ENCODE measurements at regions not wholly inside any gene's neighbourhood (a gene's known extent, or its start where the extent isn't known, plus 50 kb on each side); places are given as distances from the start of the nearest gene placed in this dataset.
"Not testable (repeated sequence)": the region's sequence is repeated elsewhere in the genome, so short reads cannot be mapped to it uniquely, and the experiment has no call there.

DNA sequence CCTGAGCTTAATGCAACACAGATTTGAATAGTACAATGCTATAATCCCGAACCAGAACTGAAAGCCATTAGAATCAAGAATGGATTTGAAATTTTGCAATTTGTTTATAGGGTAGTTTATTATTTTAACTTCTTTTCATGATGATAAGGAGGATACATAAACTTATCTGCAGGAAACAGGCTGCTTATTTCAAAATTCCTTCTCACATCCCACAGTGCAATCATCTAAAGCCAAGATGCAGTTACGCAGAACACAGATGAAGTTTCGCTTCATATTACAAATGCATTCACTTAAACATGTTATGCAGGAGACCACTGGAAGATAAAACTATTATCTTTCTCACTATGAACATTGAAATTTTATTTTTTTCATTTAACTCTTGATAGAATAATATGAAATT is 1019.6 kb downstream of the PLA2G4A start:
- DNase-seq: no peak

DNA sequence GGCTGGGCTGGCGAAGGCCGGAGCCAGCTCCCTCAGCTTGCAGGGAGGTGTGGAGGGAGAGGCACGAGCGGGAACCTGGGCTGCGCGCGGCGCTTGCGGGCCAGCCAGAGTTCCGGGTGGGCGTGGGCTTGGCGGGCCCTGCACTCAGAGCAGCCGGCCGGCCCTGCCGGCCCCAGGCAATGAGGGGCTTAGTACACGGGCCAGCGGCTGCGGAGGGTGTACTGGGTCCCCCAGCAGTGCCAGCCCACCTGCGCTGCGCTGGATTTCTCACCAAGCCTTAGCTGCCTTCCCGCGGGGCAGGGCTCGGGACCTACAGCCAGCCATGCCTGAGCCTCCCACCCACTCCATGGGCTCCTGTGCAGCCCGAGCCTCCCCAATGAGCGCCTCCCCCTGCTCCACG is 1021.4 kb downstream of the PLA2G4A start:
- not testable (repeated sequence) for DNase-seq

DNA sequence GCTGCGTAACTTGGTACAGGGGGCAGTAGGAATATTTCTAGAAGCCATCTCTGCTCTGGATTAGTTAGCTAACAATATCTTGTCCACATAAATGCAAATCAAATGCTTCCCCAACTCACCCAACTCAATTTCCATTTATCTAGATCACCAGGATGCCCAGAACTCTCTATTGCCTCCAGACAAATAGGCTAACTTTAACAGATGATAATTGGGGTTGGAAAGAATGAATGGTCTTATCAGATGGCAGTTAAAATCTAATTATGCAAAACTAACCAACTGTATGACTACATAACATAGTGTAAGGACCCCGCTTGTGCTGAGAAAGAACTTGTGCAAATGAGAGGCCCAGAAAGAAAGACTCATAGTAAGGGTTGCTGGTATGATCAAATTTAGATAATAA is 1024.8 kb downstream of the PLA2G4A start:
- DNase-seq: no peak

DNA sequence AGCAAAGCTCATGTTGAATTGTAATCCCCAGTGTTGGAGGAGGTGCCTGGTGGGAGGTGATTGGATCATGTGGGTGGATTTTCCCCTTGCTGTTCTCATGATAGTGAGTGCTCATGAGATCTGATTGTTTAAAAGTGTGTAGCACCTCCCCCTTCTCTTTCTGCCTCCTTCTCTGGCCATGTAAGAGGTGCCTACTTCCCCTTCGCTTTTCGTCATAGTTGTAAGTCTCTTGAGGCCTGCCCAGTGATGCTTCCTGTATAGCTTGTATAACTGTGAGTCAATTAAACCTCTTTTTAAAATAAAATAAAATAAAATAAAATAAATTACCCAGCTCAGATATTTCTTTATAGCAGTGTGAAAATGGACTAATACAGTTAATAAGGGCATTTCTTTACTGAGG is 1025.7 kb downstream of the PLA2G4A start:
- no peak for DNase-seq

DNA sequence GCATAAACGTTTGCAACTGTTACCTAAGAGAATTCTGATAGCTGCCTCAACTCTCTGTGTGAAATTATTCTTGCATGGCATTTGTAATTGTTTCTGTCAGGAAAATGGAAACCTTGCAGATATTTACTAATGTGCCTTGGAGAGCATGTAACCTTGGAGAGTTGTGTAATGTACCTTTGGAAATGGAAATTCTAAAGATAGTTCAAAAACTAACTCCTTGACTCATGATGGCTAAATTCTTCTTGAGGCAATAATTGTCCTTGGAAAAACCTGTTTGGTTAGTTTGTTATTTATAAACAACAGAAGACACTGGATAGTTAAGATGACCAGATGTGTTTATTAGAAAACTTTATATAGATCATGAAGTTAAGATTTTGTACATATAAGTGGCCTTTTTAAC is 1033.8 kb downstream of the PLA2G4A start:
- no peak for DNase-seq

DNA sequence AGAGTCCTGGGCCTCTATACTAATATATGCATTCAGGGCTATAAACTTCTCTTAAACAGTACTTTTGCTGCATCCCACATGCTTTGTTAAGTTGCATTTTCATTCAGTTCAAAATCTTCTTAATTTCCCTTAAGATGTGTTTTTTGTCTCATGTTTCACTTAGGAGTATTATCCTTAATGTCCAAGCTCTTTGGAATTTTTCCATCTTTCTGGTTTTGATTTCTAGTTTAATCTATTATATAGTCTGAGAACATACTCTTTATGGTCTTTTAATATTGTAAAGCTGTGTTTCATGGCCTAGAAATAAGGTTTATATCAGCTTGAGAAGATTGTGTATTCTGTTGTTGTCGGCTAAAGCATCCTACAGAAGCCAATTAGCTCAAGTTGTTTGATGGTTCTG is 1041.8 kb downstream of the PLA2G4A start:
- DNase-seq: no peak

DNA sequence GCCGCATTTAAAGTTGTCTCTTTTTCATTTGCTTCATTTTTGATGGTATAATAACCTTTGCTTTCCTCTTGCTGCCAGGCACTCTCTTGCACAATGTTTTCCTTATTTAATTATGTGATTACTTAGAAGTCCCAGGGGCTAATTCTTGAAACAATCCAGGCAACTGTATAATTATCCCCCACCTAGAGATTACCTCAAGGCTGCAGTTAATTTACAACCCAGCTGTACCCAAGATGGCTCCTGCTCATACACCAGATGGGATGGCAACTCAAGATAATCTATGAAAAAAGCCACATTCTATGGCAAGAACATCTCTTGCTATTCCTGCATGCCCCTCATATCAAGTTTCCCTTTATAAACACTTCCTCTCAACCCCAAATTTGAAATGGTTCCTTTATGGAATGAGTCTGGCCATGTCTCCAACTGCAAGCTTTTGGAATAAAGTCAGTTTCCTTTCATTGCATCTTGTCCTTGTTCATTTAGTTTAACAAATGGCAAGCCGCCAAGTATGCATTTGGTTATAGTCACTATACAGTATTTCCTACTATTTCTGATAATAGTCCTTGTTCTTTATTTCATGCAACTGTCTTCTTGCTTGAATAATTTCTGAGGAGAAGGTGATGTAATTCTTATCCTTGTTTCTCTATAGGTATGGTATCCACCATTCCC is 1042.6 kb downstream of the PLA2G4A start:
- DNase-seq: no peak

DNA sequence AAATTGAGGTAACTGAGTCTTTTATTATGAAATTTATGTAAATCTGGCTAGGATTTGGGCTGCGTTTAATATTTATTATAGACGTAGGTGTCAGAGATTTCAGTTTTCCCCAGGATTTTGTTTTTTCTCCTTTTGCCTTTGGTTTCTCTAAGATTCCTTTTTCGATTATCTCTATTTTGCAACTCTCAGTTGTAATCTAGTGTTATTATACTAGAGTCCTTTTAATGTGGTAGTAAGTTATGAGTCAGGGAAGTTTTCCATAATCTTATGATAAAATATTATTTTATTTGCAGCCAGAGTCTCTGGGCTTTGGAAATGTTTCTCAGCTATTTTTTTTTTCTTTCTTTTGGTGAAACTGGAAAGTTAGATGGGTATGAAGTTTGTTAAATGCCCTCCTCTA is 1043.8 kb downstream of the PLA2G4A start:
- DNase-seq: no peak

DNA sequence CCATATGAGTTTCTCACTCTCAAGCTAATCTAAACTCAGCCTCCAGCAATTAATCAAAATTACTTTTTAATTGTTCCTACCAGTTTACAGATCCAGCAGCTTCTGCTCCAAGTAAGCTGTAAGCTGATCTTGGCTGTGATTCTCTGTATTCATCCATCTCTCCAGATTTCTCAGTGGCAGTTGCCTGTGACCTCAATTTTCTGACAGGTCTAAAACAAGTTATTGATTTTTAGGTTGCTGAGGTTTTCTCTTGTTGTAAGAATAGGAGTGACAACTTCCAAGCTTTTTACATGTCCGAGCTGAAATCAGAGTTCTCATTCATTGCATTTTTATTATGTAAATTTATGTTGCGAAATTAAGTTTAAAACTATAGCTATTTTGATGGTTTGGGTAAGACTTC is 1044.4 kb downstream of the PLA2G4A start:
- no peak for DNase-seq

DNA sequence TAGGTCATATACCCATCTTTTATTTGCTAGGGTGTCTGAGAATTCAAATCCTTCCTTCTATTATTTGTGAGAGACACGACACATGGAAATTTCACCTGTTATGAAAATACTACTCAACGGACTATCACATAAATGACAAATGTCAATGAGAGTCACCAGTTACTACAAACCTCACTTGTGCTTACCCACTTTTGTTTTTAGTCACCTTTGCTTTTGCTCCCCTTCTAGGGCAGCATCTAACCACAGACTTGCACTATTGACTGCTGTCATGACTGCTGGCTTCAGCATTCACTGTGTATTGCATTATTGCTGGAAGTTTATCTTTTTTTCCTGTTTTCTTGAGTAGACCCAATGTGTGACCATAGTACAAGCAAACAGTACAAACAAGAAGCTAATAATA is 1048.0 kb downstream of the PLA2G4A start:
- peak; percentile 32 for DNase-seq

DNA sequence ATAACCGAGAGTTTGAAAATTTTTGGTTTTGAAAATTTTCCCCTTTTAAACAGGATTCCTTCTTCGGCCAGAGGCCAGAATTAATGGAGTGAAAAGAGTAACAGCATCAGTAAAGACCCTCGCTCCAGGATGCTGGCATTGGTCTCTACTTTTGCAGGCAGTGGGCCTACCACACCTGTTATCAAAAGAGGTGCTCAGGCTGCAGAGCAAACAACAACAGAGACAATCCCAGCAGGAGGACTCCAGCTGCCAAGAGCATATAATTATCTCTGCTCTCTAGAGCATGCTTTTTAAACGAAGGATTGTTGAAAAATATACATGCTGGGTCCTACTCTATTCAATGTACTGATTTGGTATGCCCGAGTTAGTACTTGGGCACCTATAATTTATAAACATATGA is 1048.5 kb downstream of the PLA2G4A start:
- DNase-seq: peak; percentile 82

DNA sequence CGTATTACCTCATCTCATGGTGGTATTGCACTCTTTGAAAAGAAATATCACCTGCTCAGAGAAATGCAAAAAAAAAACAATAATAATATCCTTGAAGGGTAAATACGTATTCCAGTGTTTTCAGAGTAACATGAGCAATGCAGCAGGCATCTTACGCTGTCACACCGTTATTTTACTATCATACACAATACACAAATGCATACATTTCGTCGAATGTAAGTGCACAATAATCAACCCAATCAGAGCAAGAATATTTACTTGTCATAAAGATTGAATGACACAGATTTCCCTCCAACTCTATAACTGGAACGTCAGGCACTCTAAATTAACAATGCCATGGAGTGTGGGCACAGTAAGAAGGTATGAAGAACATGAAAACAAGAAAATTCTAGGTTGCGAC is 1050.1 kb downstream of the PLA2G4A start:
- peak; percentile 29 for DNase-seq

DNA sequence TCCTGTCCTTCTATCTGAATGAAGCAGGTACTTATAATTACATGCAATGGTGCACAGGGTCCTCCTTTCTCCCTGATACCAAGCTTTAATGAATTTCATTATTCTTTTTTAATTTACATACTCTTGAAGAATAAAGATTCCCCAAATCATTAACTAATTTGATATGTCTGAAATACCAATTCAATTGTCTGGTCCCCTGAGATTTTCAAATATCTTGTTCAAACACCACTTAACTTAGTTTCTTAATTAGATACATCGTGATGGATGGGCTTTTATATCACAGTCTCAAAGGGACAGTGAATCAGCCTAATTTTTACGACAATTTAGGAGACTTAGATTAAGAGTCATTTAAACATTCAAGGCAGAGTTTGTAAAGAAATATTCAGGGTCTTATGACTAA is 1054.6 kb downstream of the PLA2G4A start:
- DNase-seq: no peak

DNA sequence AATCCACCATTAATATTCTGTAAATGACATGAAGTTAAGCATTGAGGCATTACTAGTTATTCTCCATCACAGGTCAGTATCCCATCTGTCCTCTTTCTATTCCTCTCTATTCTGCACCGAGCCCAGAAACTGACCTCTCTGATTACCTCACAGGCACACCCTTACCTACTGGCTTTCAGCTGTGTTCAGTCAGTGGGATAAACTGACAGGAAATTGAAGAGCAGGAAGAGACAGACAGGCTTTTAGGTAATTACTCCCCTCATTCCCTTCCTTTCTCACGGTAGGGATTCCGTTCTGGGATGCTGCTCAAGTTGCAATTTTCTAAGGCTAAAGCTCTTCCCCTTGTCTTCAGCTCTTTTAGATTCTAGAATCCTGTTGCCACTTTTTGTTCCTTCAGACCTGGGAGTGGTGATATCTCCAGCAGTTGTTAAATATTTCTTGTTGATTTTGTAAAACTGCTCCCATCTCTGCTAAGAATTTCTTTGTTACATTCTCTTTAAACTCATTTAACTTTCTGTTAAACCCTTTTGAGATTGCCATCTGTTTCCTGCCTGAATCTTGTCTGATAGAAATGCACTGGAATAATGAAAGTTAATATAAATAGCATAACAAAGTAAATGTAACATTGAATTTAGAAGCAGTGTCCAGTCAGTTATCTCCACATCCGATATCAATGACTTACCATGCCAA is 1063.4 kb downstream of the PLA2G4A start:
- no peak for DNase-seq

DNA sequence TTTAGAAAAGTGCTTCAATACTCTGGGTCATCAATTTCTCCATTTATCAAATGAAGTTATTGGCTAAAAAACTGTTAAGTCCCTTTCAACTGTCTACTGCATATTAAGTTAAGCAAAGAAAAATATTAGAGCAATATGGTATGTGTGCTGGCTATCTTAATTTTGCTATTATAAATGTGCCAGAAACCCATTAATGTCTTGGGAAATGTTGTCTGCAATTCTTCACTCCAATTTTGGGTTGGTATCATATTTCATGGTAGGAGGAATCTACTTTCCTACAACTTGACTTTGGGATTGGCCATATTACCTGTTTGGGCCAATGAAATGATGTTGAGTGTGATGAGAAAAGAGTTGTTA is 1063.9 kb downstream of the PLA2G4A start:
- no peak for DNase-seq

DNA sequence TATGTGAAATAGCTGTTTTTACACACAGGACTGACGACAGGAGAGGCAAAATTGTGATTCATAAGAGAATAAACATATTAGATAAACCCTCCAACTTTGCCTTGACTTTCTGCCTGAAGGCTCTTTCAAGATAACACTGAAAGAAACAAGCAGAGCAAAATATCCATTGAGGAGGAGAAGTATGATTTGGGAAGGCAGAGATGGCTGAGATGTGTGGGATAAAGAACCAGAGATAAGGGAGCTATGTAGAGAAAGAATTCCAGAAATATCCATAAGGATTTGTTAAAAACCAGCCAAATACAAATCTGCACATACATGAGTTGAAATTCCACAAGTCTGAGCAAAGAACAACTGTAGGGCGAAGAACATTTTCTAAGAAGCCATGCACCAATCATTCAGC is 1064.7 kb downstream of the PLA2G4A start:
- DNase-seq: no peak

DNA sequence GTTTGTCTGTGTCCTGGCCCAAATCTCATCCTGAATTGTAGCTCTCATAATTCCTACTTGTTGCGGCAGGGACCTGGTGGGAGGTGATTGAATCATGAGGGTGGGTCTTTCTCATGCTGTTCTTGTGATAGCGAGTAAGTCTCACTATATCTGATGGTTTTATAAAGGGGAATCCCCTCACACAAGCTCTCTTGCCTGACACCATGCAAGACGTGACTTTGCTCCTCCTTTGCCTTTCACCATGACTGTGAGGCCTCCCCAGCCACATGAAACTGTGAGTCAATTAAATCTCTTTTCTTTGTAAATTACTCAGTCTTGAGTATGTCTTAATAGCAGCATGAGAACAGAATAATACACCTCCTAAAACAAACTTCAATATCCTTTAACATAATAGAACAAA is 1065.6 kb downstream of the PLA2G4A start:
- DNase-seq: no peak

DNA sequence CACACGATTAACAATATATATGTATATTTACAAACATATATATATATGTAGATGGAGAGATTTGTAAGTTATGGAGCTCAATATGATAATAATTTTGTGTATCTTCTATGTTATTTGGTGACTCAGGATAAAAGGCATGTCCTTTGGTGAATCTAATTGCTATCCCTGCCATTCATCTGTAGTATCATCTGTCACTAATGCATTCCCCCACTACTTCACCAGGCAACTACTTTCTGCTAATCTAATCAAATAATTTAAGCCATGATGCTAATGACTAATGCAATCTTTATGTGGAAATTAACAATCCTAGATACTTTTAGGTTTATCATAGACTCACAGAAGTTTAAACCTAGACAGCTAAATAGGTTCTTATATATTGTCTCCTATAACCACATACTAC is 1074.5 kb downstream of the PLA2G4A start:
- no peak for DNase-seq

DNA sequence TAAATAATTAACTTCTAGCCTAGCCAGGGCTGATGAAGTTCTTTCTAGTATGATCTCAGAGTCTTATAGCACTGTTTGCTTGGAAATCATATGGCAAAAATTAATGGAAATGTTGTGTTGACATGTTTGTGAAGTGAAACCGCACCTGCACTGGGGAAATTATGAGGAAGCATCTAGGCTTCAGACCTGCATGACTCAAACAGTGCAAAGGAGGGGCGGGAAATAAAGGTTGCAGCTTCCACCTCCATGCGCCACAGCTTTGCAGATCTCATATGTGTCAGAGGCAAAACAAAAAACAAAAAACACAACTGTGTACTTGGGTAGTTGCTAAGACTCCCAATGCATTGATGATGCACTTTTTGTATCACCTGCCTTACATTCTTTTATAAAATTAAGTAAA is 1080.6 kb downstream of the PLA2G4A start:
- no peak for DNase-seq

DNA sequence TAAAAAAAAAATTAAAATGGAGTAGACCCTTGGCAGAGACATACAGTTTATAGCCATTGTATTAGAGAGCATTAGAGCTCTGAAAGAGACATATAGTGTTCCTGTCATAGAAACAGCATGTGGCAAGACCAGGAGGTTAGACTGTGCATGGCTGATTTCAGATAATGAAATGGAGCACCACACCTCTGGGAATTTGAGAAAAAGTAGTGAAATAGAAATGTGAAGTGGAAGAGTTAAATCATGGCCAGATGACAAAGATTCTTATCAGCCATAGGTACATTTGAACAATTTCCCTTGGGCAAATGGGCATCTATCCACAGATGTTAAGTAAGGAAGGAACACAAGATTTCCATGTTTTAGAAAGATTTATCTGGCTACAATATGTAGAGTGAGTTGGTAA is 1083.1 kb downstream of the PLA2G4A start:
- DNase-seq: no peak

DNA sequence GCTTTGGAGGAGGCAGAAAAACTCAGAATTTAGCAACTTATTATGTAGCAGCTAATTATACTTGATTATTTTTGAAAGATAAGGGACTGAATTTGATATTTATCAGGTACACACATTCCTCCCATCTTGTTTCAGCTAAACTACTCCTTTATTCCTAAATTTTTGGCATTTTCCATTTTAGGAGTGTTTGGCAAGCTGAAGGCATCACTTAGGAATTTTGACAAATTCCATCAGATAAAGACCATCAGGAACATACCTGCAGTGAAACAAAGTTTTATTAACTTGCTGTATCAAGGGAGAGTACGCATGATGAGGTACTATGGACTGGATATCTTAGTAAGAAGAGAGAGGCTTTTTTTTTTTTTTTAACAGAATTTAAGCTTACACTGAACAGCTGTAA is 1092.2 kb downstream of the PLA2G4A start:
- no peak for DNase-seq

DNA sequence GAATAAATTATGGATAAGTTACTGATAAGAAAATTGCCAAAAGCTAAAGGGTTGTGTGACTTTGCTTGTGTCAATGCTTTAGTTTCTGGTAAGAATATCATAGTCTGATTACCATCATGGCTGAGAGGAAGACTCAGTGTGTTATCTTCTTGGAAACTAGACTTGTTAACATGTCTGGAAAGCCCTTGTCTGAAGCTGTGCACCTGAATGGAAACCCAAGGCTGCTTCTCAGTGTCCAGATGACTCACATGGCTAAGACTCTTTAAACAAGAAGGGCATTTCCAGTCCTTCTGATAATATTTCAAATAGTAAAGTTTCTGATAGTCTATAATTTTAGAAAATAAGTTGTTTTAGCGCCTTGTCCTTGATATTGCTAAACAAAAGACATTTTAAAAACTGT is 1092.7 kb downstream of the PLA2G4A start:
- no peak for DNase-seq

DNA sequence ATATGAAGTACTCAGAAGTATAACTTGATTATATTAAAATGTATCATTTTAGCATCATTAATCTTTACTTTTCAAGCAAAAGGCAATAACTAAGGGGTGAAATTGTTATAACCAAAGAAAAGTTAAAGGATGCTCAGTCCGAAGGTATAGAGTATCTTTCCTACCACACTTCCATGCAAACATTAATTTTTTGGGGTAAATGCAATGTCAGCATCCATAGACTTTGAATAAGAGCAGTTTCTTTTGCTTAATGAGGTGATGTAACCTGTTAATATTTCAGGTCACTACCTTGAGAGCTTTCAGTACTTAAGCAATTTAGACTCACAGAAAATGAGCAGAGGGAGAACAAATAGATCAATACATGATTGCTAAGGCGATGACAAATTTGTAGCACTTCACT is 1093.5 kb downstream of the PLA2G4A start:
- no peak for DNase-seq

DNA sequence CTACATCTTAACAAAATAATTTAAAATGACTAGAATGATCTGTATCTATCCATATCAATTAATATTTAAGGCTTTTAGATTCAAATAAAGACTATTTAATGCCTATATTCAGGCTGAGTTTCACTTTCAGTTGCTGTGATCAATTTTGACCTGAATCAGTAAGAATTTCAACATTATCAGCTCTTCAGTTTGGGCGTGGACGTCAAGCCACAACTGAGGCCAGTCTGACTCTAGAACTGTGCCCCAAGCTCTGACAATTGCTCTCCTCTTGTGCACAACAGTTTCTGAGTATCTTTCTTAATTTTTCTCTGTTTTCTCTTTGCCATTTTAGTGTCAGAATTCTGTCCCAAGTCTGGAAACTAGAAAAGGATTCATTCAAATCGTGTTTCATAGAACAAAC is 1095.5 kb downstream of the PLA2G4A start:
- DNase-seq: no peak

DNA sequence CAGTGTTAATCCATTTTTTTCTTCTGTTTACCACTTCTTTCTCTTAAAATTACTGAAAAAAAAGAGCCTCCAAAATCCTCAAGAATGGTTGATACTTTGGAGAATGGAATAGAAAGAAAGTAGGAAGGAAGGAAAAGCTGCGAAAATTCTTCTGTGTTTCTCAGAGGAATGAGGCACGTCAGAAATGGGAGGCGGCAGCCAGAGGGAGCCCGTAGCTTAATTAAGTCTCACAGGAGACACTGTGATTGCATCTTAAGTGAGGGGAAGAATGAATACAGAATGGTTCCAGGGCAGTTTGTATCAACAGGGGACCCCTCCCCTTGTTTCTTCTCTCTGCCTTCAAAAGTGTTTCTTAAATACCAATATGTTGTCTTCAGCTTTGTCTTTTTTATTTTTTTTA is 1099.5 kb downstream of the PLA2G4A start:
- no peak for DNase-seq
